HAP-1 (cell line): ENCODE measurements at regions not wholly inside any gene's neighbourhood (a gene's known extent, or its start where the extent isn't known, plus 50 kb on each side); places are given as distances from the start of the nearest gene placed in this dataset.
"Not testable (repeated sequence)": the region's sequence is repeated elsewhere in the genome, so short reads cannot be mapped to it uniquely, and the experiment has no call there.

Experiments used
- DNase-seq, 2 experiments: peaks; one replicate each; pipeline ENCODE4 v3.0.0-alpha.2; 2016 to 2020; ENCODE audit warnings: low spot score in 2 of 2
- H3K27me3 ChIP-seq: fragments of 250-450 bp; sonication (Bioruptor Pico); 2 replicates; pipeline ENCODE4 v1.5.1; 2020; ENCODE audit warnings: low read depth, mild to moderate bottlenecking, moderate library complexity
- H3K36me3 ChIP-seq: fragments of 250-450 bp; sonication (Bioruptor Pico); replicated peaks from 2 replicates; pipeline ENCODE4 v1.5.1; 2020; ENCODE audit warnings: mild to moderate bottlenecking
- H3K4me1 ChIP-seq: fragments of 250-450 bp; sonication (Bioruptor Pico); 2 replicates; pipeline ENCODE4 v1.5.1; 2020; ENCODE audit warnings: mild to moderate bottlenecking
- H3K4me3 ChIP-seq: fragments of 250-450 bp; sonication (Bioruptor Pico); 2 replicates; pipeline ENCODE4 v1.5.1; 2020; ENCODE audit warnings: mild to moderate bottlenecking, moderate library complexity
- H3K9me3 ChIP-seq: fragments of 250-450 bp; sonication (Bioruptor Pico); 2 replicates; pipeline ENCODE4 v1.5.1; 2020; ENCODE audit warnings: mild to moderate bottlenecking, moderate library complexity
- in situ Hi-C: fragments of 300-500 bp; cut with MboI; formaldehyde crosslinking; loops from 3 replicates; pipeline ENCODE4 v1.14.3; 2020; ENCODE audit warnings: low sequenced_read_pairs, inconsistent platforms, mixed read lengths

GRCh38 chr21:23131177-23131576, 2133.0 kb downstream of the NCAM2 start:
- H3K36me3 ChIP-seq: no peaks in the 10 kb centered on the region
- in situ Hi-C loops: no loop called here
- no peaks in the 10 kb centered on the region; the same call in 1 of the 2 replicates for H3K4me1 ChIP-seq
- H3K9me3 ChIP-seq: no peaks in the 10 kb centered on the region
- no peaks in the 10 kb centered on the region for H3K27me3 ChIP-seq
- DNase-seq: peak; percentile 33 to 37
- H3K4me3 ChIP-seq: no peak overlapping the region

GRCh38 chr21:23138797-23139196, 2140.6 kb downstream of the NCAM2 start:
- DNase-seq: no peak
- H3K4me3 ChIP-seq: no peak overlapping the region
- in situ Hi-C loops: no loop called here
- no peaks in the 10 kb centered on the region for H3K27me3 ChIP-seq
- H3K9me3 ChIP-seq: 0 out of 2 replicates have a peak, but pooled peaks cover 2% of the 10 kb centered on the region
- no peaks in the 10 kb centered on the region for H3K36me3 ChIP-seq
- H3K4me1 ChIP-seq: no peaks in the 10 kb centered on the region

GRCh38 chr21:23152130-23152529, 2153.9 kb downstream of the NCAM2 start:
- no peak overlapping the region for H3K4me3 ChIP-seq
- in situ Hi-C loops: no loop called here
- H3K9me3 ChIP-seq: no peaks in the 10 kb centered on the region
- no peaks in the 10 kb centered on the region for H3K27me3 ChIP-seq
- H3K4me1 ChIP-seq: no peaks in the 10 kb centered on the region
- DNase-seq: no peak
- H3K36me3 ChIP-seq: no peaks in the 10 kb centered on the region

GRCh38 chr21:23153842-23154241, 2155.6 kb downstream of the NCAM2 start:
- H3K4me3 ChIP-seq, H3K4me1 ChIP-seq, H3K9me3 ChIP-seq, in situ Hi-C loops, H3K36me3 ChIP-seq, DNase-seq, H3K27me3 ChIP-seq: not testable (repeated sequence)

GRCh38 chr21:23155281-23155680, 2157.1 kb downstream of the NCAM2 start:
- in situ Hi-C loops: no loop called here
- DNase-seq: no peak
- H3K9me3 ChIP-seq: no peaks in the 10 kb centered on the region
- H3K27me3 ChIP-seq: no peaks in the 10 kb centered on the region
- H3K4me1 ChIP-seq: 0 out of 2 replicates have a peak, but pooled peaks cover 2% of the 10 kb centered on the region
- no peaks in the 10 kb centered on the region for H3K36me3 ChIP-seq
- no peak overlapping the region for H3K4me3 ChIP-seq

- Histone ChIP-seq H3K9me3 (no peaks in the 10 kb centered on the region), H3K27me3 (no peaks in the 10 kb centered on the region), H3K4me1 (0 out of 2 replicates have a peak, but pooled peaks cover 2% of the 10 kb centered on the region), H3K36me3 (no peaks in the 10 kb centered on the region), H3K4me3 (no peak overlapping the region)
- DNase-seq: no peak
- in situ Hi-C loops: no loop called here
Measured at GRCh38 chr21:23160914-23161313, 2162.7 kb downstream of the NCAM2 start.

- 0 out of 2 replicates have a peak, but pooled peaks cover 2% of the 10 kb centered on the region for H3K4me1 ChIP-seq
- no peaks in the 10 kb centered on the region for H3K9me3 ChIP-seq
- DNase-seq: no peak
- in situ Hi-C loops: no loop called here
- no peaks in the 10 kb centered on the region for H3K36me3 ChIP-seq
- H3K27me3 ChIP-seq: no peaks in the 10 kb centered on the region
- H3K4me3 ChIP-seq: no peak overlapping the region
Measured at GRCh38 chr21:23162198-23162946, 2164.2 kb downstream of the NCAM2 start.
